ENCODE measurements at regions not wholly inside any gene's neighbourhood (a gene's known extent, or its start where the extent isn't known, plus 50 kb on each side); places are given as distances from the start of the nearest gene placed in this dataset.

DNA sequence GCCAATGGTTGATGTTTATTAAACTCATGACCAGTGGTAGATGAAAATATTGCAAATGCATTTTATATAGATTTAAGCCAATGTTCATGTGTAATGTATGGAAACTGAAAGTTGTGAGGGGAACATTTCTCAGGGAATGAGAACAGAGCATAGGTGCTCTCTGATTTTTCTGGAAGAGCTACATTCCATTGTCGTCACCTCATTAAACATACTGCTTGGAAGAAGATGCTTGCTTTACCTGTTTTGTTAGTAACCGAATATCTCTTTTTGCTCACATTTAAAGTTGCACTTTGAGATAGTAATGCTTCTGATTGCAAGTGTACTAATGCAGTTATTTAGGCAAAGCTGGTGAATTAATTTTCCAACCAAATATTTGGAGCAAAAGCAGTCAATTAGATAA lies 93.8 kb upstream of the CLCN4 start:
- no peak for TF ChIP-seq MXI1 (IDR thresholded peaks at IDR 0.05; ENCODE audit: borderline replicate concordance, low read depth, low read length)
- TF ChIP-seq RCOR1 (IDR thresholded peaks at IDR 0.05; ENCODE audit: insufficient replicate concordance, low read length): no peak
- no peak for TF ChIP-seq MAFK (IDR thresholded peaks at IDR 0.05; ENCODE audit: low read depth, low read length)
- TF ChIP-seq MAZ (IDR thresholded peaks at IDR 0.05; ENCODE audit: borderline replicate concordance, low read depth, low read length): no peak
- no peak for TF ChIP-seq POLR2A (IDR thresholded peaks at IDR 0.05; ENCODE audit: low read depth, low read length)
- no peak for TF ChIP-seq CEBPB (IDR thresholded peaks at IDR 0.05; ENCODE audit: low read depth, low read length)
- TF ChIP-seq, protein P1, sequence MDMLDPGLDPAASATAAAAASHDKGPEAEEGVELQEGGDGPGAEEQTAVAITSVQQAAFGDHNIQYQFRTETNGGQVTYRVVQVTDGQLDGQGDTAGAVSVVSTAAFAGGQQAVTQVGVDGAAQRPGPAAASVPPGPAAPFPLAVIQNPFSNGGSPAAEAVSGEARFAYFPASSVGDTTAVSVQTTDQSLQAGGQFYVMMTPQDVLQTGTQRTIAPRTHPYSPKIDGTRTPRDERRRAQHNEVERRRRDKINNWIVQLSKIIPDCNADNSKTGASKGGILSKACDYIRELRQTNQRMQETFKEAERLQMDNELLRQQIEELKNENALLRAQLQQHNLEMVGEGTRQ (IDR thresholded peaks at IDR 0.05; ENCODE audit: low read depth, low read length): no peak
- TF ChIP-seq, protein P2, sequence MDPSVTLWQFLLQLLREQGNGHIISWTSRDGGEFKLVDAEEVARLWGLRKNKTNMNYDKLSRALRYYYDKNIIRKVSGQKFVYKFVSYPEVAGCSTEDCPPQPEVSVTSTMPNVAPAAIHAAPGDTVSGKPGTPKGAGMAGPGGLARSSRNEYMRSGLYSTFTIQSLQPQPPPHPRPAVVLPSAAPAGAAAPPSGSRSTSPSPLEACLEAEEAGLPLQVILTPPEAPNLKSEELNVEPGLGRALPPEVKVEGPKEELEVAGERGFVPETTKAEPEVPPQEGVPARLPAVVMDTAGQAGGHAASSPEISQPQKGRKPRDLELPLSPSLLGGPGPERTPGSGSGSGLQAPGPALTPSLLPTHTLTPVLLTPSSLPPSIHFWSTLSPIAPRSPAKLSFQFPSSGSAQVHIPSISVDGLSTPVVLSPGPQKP (IDR thresholded peaks at IDR 0.05; ENCODE audit: borderline replicate concordance, low read depth, low read length): no peak
- TF ChIP-seq CHD1 (IDR thresholded peaks at IDR 0.05; ENCODE audit: low read depth, low read length): no peak
- TF ChIP-seq NFE2L2 (IDR thresholded peaks at IDR 0.05; ENCODE audit: low read depth, low read length): no peak
- TF ChIP-seq BHLHE40 (IDR thresholded peaks at IDR 0.05; ENCODE audit: low read depth, low read length): no peak
- no peak for TF ChIP-seq RAD21 (IDR thresholded peaks at IDR 0.05; ENCODE audit: low read length)
- TF ChIP-seq, protein P3, sequence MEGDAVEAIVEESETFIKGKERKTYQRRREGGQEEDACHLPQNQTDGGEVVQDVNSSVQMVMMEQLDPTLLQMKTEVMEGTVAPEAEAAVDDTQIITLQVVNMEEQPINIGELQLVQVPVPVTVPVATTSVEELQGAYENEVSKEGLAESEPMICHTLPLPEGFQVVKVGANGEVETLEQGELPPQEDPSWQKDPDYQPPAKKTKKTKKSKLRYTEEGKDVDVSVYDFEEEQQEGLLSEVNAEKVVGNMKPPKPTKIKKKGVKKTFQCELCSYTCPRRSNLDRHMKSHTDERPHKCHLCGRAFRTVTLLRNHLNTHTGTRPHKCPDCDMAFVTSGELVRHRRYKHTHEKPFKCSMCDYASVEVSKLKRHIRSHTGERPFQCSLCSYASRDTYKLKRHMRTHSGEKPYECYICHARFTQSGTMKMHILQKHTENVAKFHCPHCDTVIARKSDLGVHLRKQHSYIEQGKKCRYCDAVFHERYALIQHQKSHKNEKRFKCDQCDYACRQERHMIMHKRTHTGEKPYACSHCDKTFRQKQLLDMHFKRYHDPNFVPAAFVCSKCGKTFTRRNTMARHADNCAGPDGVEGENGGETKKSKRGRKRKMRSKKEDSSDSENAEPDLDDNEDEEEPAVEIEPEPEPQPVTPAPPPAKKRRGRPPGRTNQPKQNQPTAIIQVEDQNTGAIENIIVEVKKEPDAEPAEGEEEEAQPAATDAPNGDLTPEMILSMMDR (conservative IDR thresholded peaks at IDR 0.05; ENCODE audit: low read depth, low read length): no peak
- TF ChIP-seq SMC3 (IDR thresholded peaks at IDR 0.05; ENCODE audit: low read depth, low read length): no peak
- ChIA-PET CTCF (no interaction called here), POLR2A (ENCODE audit: unreplicated experiment) (no interaction called here)
- Histone ChIP-seq H3K18ac (ENCODE audit: low read depth, low read length) (no peak overlapping the region), H3K4ac (ENCODE audit: low read depth, low read length) (no peak overlapping the region), H2AK5ac (ENCODE audit: low read depth, low read length) (no peak overlapping the region), H2AK9ac (replicated peaks; ENCODE audit: low read depth, low read length, poor library complexity) (no peak overlapping the region), H3K4me2 (ENCODE audit: low read depth, low read length) (no peak overlapping the region), H4K5ac (ENCODE audit: low read depth, low read length) (no peak overlapping the region), H4K91ac (ENCODE audit: insufficient read depth, low read depth, low read length) (no peak overlapping the region), H2BK120ac (ENCODE audit: low read depth, low read length) (no peak overlapping the region), H3K4me1 (ENCODE audit: control insufficient read depth, insufficient read depth, low read length) (no peaks in the 10 kb centered on the region), H3K9ac (ENCODE audit: low read depth, low read length) (no peak overlapping the region), H3K4me3 (ENCODE audit: insufficient read depth, low read depth, low read length) (no peak overlapping the region), H4K8ac (ENCODE audit: low read depth in 2 of 2, low read length in 2 of 2) (no peak overlapping the region), H2BK15ac (ENCODE audit: low read depth, low read length) (no peak overlapping the region), H3K56ac (ENCODE audit: extremely low read depth, insufficient read depth, low read length) (no peak overlapping the region), H3K27ac (ENCODE audit: insufficient read depth, low read length) (no peak overlapping the region), H3K36me3 (ENCODE audit: control insufficient read depth, insufficient read depth, low read length) (peaks cover 12% of the 10 kb centered on the region), H4K20me1 (ENCODE audit: insufficient read depth, low read length) (peaks cover 14% of the 10 kb centered on the region; the same call in 1 of the 2 replicates), H3K9me1 (ENCODE audit: insufficient read depth, low read length) (no peaks in the 10 kb centered on the region; the same call in 1 of the 2 replicates), H3K79me1 (ENCODE audit: low read depth in 1 of 2, low read length in 2 of 2) (peaks cover 4 to 34% of the 10 kb centered on the region in 2 experiments), H3K14ac (replicated peaks; ENCODE audit: low read depth, low read length) (no peak overlapping the region), H2BK20ac (ENCODE audit: low read depth, low read length) (no peak overlapping the region), H3K9me3 (ENCODE audit: control insufficient read depth, insufficient read depth, low read length) (no peaks in the 10 kb centered on the region), H2AFZ (replicated peaks; ENCODE audit: low read length, poor library complexity) (no peak overlapping the region), H3K23ac (ENCODE audit: low read depth, low read length) (no peak overlapping the region), H2BK5ac (ENCODE audit: low read depth, low read length, poor library complexity, severe bottlenecking) (no peak overlapping the region), H3K27me3 (ENCODE audit: control insufficient read depth, insufficient read depth, low read length) (no peaks in the 10 kb centered on the region)
- in situ Hi-C loops (cut with MboI; ENCODE audit: low sequenced_read_pairs) (no loop called here), dilution Hi-C loops (cut with HindIII; ENCODE audit: low sequenced_read_pairs, unreplicated experiment) (no loop called here), intact Hi-C loops (cut with micrococcal nuclease) (no loop called here)
- BruUV-seq (replicated peaks): no TSS peak
- no CpG with 5 or more reads among the region's 2 CpGs for WGBS, 2 experiments (ENCODE audit: extremely low coverage in 2 of 2, insufficient read length in 1 of 2)
- no peak for ATAC-seq (ENCODE audit: low read depth)
- DNase-seq: no peak

Measured in IMR-90 (cell line).